Stomach smooth muscle (tissue), 2 donors: ENCODE measurements at regions not wholly inside any gene's neighbourhood (a gene's known extent, or its start where the extent isn't known, plus 50 kb on each side); places are given as distances from the start of the nearest gene placed in this dataset.
"Not testable (repeated sequence)": the region's sequence is repeated elsewhere in the genome, so short reads cannot be mapped to it uniquely, and the experiment has no call there.

Experiments
- H3K27ac ChIP-seq: one replicate; pipeline ENCODE4 v1.7.0; 2013; ENCODE audit warnings: mild to moderate bottlenecking, low read length, inconsistent platforms
- H3K27me3 ChIP-seq, 2 donors: one replicate each; pipeline ENCODE4 v1.7.0; 2013; ENCODE audit warnings: low read length in 2 of 2; ENCODE audit not compliant: insufficient read depth in 2 of 2, control insufficient read depth in 1 of 2
- H3K36me3 ChIP-seq, 2 donors: one replicate each; pipeline ENCODE4 v1.7.0; 2013; ENCODE audit warnings: low read length in 2 of 2; ENCODE audit not compliant: control insufficient read depth in 2 of 2, insufficient read depth in 2 of 2
- H3K4me1 ChIP-seq: one replicate; pipeline ENCODE4 v1.7.0; 2013; ENCODE audit warnings: low read length; ENCODE audit not compliant: control insufficient read depth, insufficient read depth
- H3K4me3 ChIP-seq, 2 donors: one replicate each; pipeline ENCODE4 v1.7.0; 2013; ENCODE audit warnings: low read length in 2 of 2
- H3K9ac ChIP-seq, 2 donors: one replicate each; pipeline ENCODE4 v1.7.0; 2013; ENCODE audit warnings: low read length in 2 of 2, mild to moderate bottlenecking in 1 of 2
- H3K9me3 ChIP-seq, 2 donors: one replicate each; pipeline ENCODE4 v1.7.0; 2013; ENCODE audit warnings: low read length in 2 of 2; ENCODE audit not compliant: control insufficient read depth in 2 of 2
- donor health status: healthy.
- donor health status: Pancreatic carcinoma.

GRCh38 chr2:163122257-163122656 is 283.7 kb upstream of the KCNH7 start:
- no peaks in the 10 kb centered on the region for H3K36me3 ChIP-seq
- no peaks in the 10 kb centered on the region for H3K27me3 ChIP-seq
- no peak overlapping the region for H3K27ac ChIP-seq
- no peaks in the 10 kb centered on the region for H3K9me3 ChIP-seq
- H3K9ac ChIP-seq = no peak overlapping the region
- no peak overlapping the region for H3K4me3 ChIP-seq
- H3K4me1 ChIP-seq = no peaks in the 10 kb centered on the region

GRCh38 chr2:163121483-163121882 is 282.9 kb upstream of the KCNH7 start:
- no peaks in the 10 kb centered on the region for H3K9me3 ChIP-seq
- H3K9ac ChIP-seq = no peak overlapping the region
- H3K4me1 ChIP-seq = no peaks in the 10 kb centered on the region
- no peak overlapping the region for H3K4me3 ChIP-seq
- H3K27me3 ChIP-seq = no peaks in the 10 kb centered on the region
- no peaks in the 10 kb centered on the region for H3K36me3 ChIP-seq
- no peak overlapping the region for H3K27ac ChIP-seq

GRCh38 chr2:163119966-163120365 is 281.4 kb upstream of the KCNH7 start:
- Histone ChIP-seq H3K27ac (no peak overlapping the region), H3K9ac (no peak overlapping the region), H3K27me3 (no peaks in the 10 kb centered on the region)

GRCh38 chr2:163086940-163087339 is 248.4 kb upstream of the KCNH7 start:
- Histone ChIP-seq H3K36me3 (no peaks in the 10 kb centered on the region), H3K9ac (no peak overlapping the region), H3K27ac (no peak overlapping the region), H3K9me3 (no peaks in the 10 kb centered on the region), H3K27me3 (no peaks in the 10 kb centered on the region), H3K4me1 (no peaks in the 10 kb centered on the region), H3K4me3 (no peak overlapping the region)

More at GRCh38 chr2:163119966-163120365, 281.4 kb upstream of the KCNH7 start:
- Histone ChIP-seq H3K36me3 (no peaks in the 10 kb centered on the region), H3K4me1 (no peaks in the 10 kb centered on the region), H3K4me3 (no peak overlapping the region), H3K9me3 (no peaks in the 10 kb centered on the region)

GRCh38 chr2:163085366-163086024 is 246.9 kb upstream of the KCNH7 start:
- not testable (repeated sequence) for H3K4me1 ChIP-seq

GRCh38 chr2:163081754-163082153 is 243.2 kb upstream of the KCNH7 start:
- no peaks in the 10 kb centered on the region for H3K27me3 ChIP-seq
- H3K4me3 ChIP-seq = no peak overlapping the region
- no peaks in the 10 kb centered on the region for H3K9me3 ChIP-seq
- no peaks in the 10 kb centered on the region for H3K36me3 ChIP-seq
- no peak overlapping the region for H3K27ac ChIP-seq
- no peak overlapping the region for H3K9ac ChIP-seq
- H3K4me1 ChIP-seq = no peaks in the 10 kb centered on the region

More at GRCh38 chr2:163085366-163086024, 246.9 kb upstream of the KCNH7 start:
- not testable (repeated sequence) for H3K9ac ChIP-seq, H3K9me3 ChIP-seq, H3K4me3 ChIP-seq, H3K27ac ChIP-seq, H3K27me3 ChIP-seq, H3K36me3 ChIP-seq

GRCh38 chr2:163077241-163077640 is 238.7 kb upstream of the KCNH7 start:
- no peak overlapping the region for H3K27ac ChIP-seq
- no peaks in the 10 kb centered on the region for H3K36me3 ChIP-seq
- H3K4me3 ChIP-seq = no peak overlapping the region
- H3K9ac ChIP-seq = no peak overlapping the region
- no peaks in the 10 kb centered on the region for H3K4me1 ChIP-seq
- no peaks in the 10 kb centered on the region for H3K27me3 ChIP-seq
- H3K9me3 ChIP-seq = no peaks in the 10 kb centered on the region

GRCh38 chr2:163066085-163066484 is 227.5 kb upstream of the KCNH7 start:
- no peaks in the 10 kb centered on the region for H3K27me3 ChIP-seq
- H3K4me1 ChIP-seq = no peaks in the 10 kb centered on the region

GRCh38 chr2:163062524-163062923 is 224.0 kb upstream of the KCNH7 start:
- Histone ChIP-seq H3K27ac (no peak overlapping the region), H3K9ac (no peak overlapping the region), H3K9me3 (no peaks in the 10 kb centered on the region), H3K36me3 (no peaks in the 10 kb centered on the region), H3K4me1 (no peaks in the 10 kb centered on the region), H3K27me3 (no peaks in the 10 kb centered on the region), H3K4me3 (no peak overlapping the region)

More at GRCh38 chr2:163066085-163066484, 227.5 kb upstream of the KCNH7 start:
- H3K27ac ChIP-seq = no peak overlapping the region
- no peak overlapping the region for H3K9ac ChIP-seq
- H3K36me3 ChIP-seq = no peaks in the 10 kb centered on the region
- H3K4me3 ChIP-seq = no peak overlapping the region
- H3K9me3 ChIP-seq = no peaks in the 10 kb centered on the region

GRCh38 chr2:163046615-163047014 is 208.0 kb upstream of the KCNH7 start:
- Histone ChIP-seq H3K9ac (no peak overlapping the region), H3K36me3 (no peaks in the 10 kb centered on the region), H3K4me1 (no peaks in the 10 kb centered on the region), H3K27me3 (no peaks in the 10 kb centered on the region), H3K4me3 (no peak overlapping the region), H3K9me3 (no peaks in the 10 kb centered on the region), H3K27ac (no peak overlapping the region)

GRCh38 chr2:163045830-163046229 is 207.3 kb upstream of the KCNH7 start:
- Histone ChIP-seq H3K9ac (no peak overlapping the region), H3K27ac (no peak overlapping the region), H3K9me3 (no peaks in the 10 kb centered on the region), H3K27me3 (no peaks in the 10 kb centered on the region), H3K4me3 (no peak overlapping the region), H3K36me3 (no peaks in the 10 kb centered on the region), H3K4me1 (no peaks in the 10 kb centered on the region)
